Panc1 (cell line): ENCODE measurements at regions not wholly inside any gene's neighbourhood (a gene's known extent, or its start where the extent isn't known, plus 50 kb on each side); places are given as distances from the start of the nearest gene placed in this dataset.

Experiments used
- POLR2AphosphoS5 ChIP-seq: IDR thresholded peaks from 2 replicates; pipeline ENCODE4 v1.6.1; 2012; ENCODE audit warnings: mild to moderate bottlenecking, low read depth, low read length, moderate library complexity
- TF ChIP-seq, protein P1 (sequence below): fragments of 450-650 bp; IDR thresholded peaks from 2 replicates; pipeline ENCODE4 v1.5.1; 2017; ENCODE audit warnings: mild to moderate bottlenecking

DNA sequence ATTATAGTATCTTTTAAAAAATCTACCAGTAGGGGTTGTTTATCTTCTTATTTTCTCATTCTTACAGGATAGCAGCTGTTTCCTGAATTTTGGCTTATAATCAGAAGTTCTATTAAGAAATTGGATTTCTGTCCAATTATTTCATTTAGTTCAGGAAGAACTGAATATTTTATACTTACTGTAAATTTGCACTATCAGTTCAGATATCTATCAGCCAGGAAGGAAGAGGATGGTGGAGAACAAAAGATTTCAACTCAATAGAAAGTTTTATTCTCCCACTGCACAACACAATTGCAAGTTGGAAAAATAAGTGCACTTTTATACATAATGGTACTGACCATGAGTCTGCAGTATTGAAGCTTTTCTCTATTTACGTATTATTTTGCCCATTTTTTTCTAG lies 400.9 kb downstream of the PLOD2 start:
- TF ChIP-seq, protein P1, sequence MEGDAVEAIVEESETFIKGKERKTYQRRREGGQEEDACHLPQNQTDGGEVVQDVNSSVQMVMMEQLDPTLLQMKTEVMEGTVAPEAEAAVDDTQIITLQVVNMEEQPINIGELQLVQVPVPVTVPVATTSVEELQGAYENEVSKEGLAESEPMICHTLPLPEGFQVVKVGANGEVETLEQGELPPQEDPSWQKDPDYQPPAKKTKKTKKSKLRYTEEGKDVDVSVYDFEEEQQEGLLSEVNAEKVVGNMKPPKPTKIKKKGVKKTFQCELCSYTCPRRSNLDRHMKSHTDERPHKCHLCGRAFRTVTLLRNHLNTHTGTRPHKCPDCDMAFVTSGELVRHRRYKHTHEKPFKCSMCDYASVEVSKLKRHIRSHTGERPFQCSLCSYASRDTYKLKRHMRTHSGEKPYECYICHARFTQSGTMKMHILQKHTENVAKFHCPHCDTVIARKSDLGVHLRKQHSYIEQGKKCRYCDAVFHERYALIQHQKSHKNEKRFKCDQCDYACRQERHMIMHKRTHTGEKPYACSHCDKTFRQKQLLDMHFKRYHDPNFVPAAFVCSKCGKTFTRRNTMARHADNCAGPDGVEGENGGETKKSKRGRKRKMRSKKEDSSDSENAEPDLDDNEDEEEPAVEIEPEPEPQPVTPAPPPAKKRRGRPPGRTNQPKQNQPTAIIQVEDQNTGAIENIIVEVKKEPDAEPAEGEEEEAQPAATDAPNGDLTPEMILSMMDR = no peak
- no peak for TF ChIP-seq POLR2AphosphoS5
